ENCODE measurements at regions not wholly inside any gene's neighbourhood (a gene's known extent, or its start where the extent isn't known, plus 50 kb on each side); places are given as distances from the start of the nearest gene placed in this dataset.

- TF ChIP-seq CTCF (IDR thresholded peaks at IDR 0.05) (no peak), POLR2A (IDR thresholded peaks at IDR 0.05) (no peak)
Measured at GRCh38 chr3:20701641-20702040, 515.6 kb upstream of the SGO1 start.
